ENCODE measurements at regions not wholly inside any gene's neighbourhood (a gene's known extent, or its start where the extent isn't known, plus 50 kb on each side); places are given as distances from the start of the nearest gene placed in this dataset.

- no peak overlapping the region for H3K27ac Mint-ChIP-seq (ENCODE audit: low read depth, unreplicated experiment)
- POLR2A ChIA-PET = interaction anchor here (0.6 to 0.9 kb wide), 2 partner anchors 15 to 553 kb away, joined by 3 read pairs; no protein-coding TSS in a partner anchor
- H3K27me3 Mint-ChIP-seq (ENCODE audit: insufficient read depth, unreplicated experiment) = no peaks in the 10 kb centered on the region
- no peak for TF ChIP-seq CTCF (IDR thresholded peaks at IDR 0.05; ENCODE audit: unreplicated experiment)
- CTCF ChIA-PET = interaction anchor here (1.1 to 1.2 kb wide), 2 partner anchors 9 to 338 kb away, joined by 3 to 6 read pairs; no protein-coding TSS in a partner anchor
- H3K9me3 Mint-ChIP-seq (ENCODE audit: unreplicated experiment) = no peaks in the 10 kb centered on the region
- no peak overlapping the region for H3K4me3 Mint-ChIP-seq (ENCODE audit: unreplicated experiment)
- peaks cover 23% of the 10 kb centered on the region for H3K4me1 Mint-ChIP-seq (ENCODE audit: insufficient read depth, unreplicated experiment)
- DNase-seq (ENCODE audit: unreplicated experiment) = no peak
- no TSS peak for BruUV-seq (replicated peaks)
- intact Hi-C loops (cut with micrococcal nuclease) = no loop called here
- no peaks in the 10 kb centered on the region for H3K36me3 Mint-ChIP-seq (ENCODE audit: insufficient read depth, unreplicated experiment)
Observed at GRCh38 chr4:183831026-183831446, 74.1 kb upstream of the STOX2 start.

GRCh38 chr4:183831683-183832082 lies 73.4 kb upstream of the STOX2 start:
- TF ChIP-seq CTCF (IDR thresholded peaks at IDR 0.05; ENCODE audit: unreplicated experiment) = no peak
- ChIA-PET POLR2A (interaction anchor here (0.9 kb wide), 1 partner anchor 552 kb away, joined by 3 read pairs; no protein-coding TSS in a partner anchor), CTCF (interaction anchor here (0.6 to 1.2 kb wide), 4 partner anchors 9 to 1523 kb away, joined by 3 to 6 read pairs (median 4); no protein-coding TSS in a partner anchor)
- no peak overlapping the region for H3K4me3 Mint-ChIP-seq (ENCODE audit: unreplicated experiment)
- no peak for DNase-seq (ENCODE audit: unreplicated experiment)
- BruUV-seq (replicated peaks) = no TSS peak
- no peak overlapping the region for H3K27ac Mint-ChIP-seq (ENCODE audit: low read depth, unreplicated experiment)
- no peaks in the 10 kb centered on the region for H3K36me3 Mint-ChIP-seq (ENCODE audit: insufficient read depth, unreplicated experiment)
- no peaks in the 10 kb centered on the region for H3K9me3 Mint-ChIP-seq (ENCODE audit: unreplicated experiment)
- intact Hi-C loops (cut with micrococcal nuclease) = no loop called here
- peaks cover 23% of the 10 kb centered on the region for H3K4me1 Mint-ChIP-seq (ENCODE audit: insufficient read depth, unreplicated experiment)
- H3K27me3 Mint-ChIP-seq (ENCODE audit: insufficient read depth, unreplicated experiment) = no peaks in the 10 kb centered on the region

GRCh38 chr4:183832776-183833450 lies 72.2 kb upstream of the STOX2 start:
- no peak overlapping the region for H3K27ac Mint-ChIP-seq (ENCODE audit: low read depth, unreplicated experiment)

More at GRCh38 chr4:183832776-183833450, 72.2 kb upstream of the STOX2 start:
- Mint-ChIP-seq H3K4me3 (ENCODE audit: unreplicated experiment) (no peak overlapping the region), H3K36me3 (ENCODE audit: insufficient read depth, unreplicated experiment) (no peaks in the 10 kb centered on the region), H3K4me1 (ENCODE audit: insufficient read depth, unreplicated experiment) (peaks cover 21% of the 10 kb centered on the region), H3K9me3 (ENCODE audit: unreplicated experiment) (no peaks in the 10 kb centered on the region), H3K27me3 (ENCODE audit: insufficient read depth, unreplicated experiment) (no peaks in the 10 kb centered on the region)
- ChIA-PET CTCF (interaction anchor here (1.2 kb wide), 1 partner anchor 266 kb away, joined by 4 read pairs; no protein-coding TSS in a partner anchor), POLR2A (no interaction called here)
- DNase-seq (ENCODE audit: unreplicated experiment) = peak; percentile 8
- intact Hi-C loops (cut with micrococcal nuclease) = no loop called here
- BruUV-seq (replicated peaks) = no TSS peak
- no peak for TF ChIP-seq CTCF (IDR thresholded peaks at IDR 0.05; ENCODE audit: unreplicated experiment)
